Common myeloid progenitor, CD34-positive (primary cell): ENCODE measurements at regions not wholly inside any gene's neighbourhood (a gene's known extent, or its start where the extent isn't known, plus 50 kb on each side); places are given as distances from the start of the nearest gene placed in this dataset.

Source experiments
- CTCF ChIA-PET: fragments of 350-600 bp; sonication (Branson Sonifier 250); formaldehyde crosslinking; loops from one replicate; lab custom pipeline; 2021; ENCODE audit warnings: antibody characterized with exemption; lab: Charles Lee
- POLR2A ChIA-PET: fragments of 350-600 bp; sonication (Branson Sonifier 250); formaldehyde crosslinking; loops from one replicate; lab custom pipeline; 2021; ENCODE audit warnings: antibody characterized with exemption; lab: Charles Lee
- DNase-seq, 3 donors: peaks; one replicate each; pipeline versions ENCODE4 v3.0.0 to v3.0.0-alpha.2; 2013
- H3K27ac ChIP-seq, 2 experiments: 1 replicate in 1 of 2; 2 replicates in 1 of 2; pipeline ENCODE4 v1.7.0; 2013; ENCODE audit warnings: inconsistent platforms in 2 of 2, low read length in 2 of 2, mild to moderate bottlenecking in 2 of 2, low read depth in 1 of 2, moderate library complexity in 1 of 2; ENCODE audit not compliant: severe bottlenecking in 2 of 2, insufficient read depth in 1 of 2, poor library complexity in 1 of 2
- H3K27me3 ChIP-seq, 5 experiments: replicated peaks in 2 of 5; 1 replicate in 3 of 5; 2 replicates in 2 of 5; pipeline versions ENCODE4 v1.6.1 to v1.7.0; 2013; ENCODE audit warnings: low read length in 4 of 5, mild to moderate bottlenecking in 2 of 5, moderate library complexity in 2 of 5, inconsistent platforms in 1 of 5; ENCODE audit not compliant: insufficient read depth in 5 of 5, control insufficient read depth in 4 of 5
- H3K36me3 ChIP-seq, 4 experiments: 1 replicate in 2 of 4; 2 replicates in 2 of 4; pipeline versions ENCODE4 v1.6.1 to v1.7.0; 2013; ENCODE audit warnings: low read length in 3 of 4, control low read depth in 1 of 4, mild to moderate bottlenecking in 1 of 4; ENCODE audit not compliant: control insufficient read depth in 4 of 4, insufficient read depth in 4 of 4
- H3K4me1 ChIP-seq, 4 experiments: 1 replicate in 3 of 4; 2 replicates in 1 of 4; pipeline versions ENCODE4 v1.6.1 to v1.7.1; 2013; ENCODE audit warnings: low read length in 3 of 4, mild to moderate bottlenecking in 3 of 4, control low read depth in 1 of 4, inconsistent platforms in 1 of 4, moderate library complexity in 1 of 4; ENCODE audit not compliant: control insufficient read depth in 4 of 4, insufficient read depth in 4 of 4; ENCODE audit errors: control extremely low read depth in 1 of 4
- H3K4me3 ChIP-seq, 7 experiments: 1 replicate in 4 of 7; 2 replicates in 3 of 7; pipeline versions ENCODE4 v1.5.1 to v1.7.0; 2013; ENCODE audit warnings: mild to moderate bottlenecking in 7 of 7, low read length in 6 of 7, moderate library complexity in 6 of 7, inconsistent platforms in 2 of 7, low read depth in 2 of 7, control low read depth in 1 of 7; ENCODE audit not compliant: insufficient read depth in 4 of 7, control insufficient read depth in 1 of 7; ENCODE audit errors: extremely low read depth in 1 of 7
- H3K9me3 ChIP-seq, 5 experiments: 1 replicate in 4 of 5; 2 replicates in 1 of 5; pipeline versions ENCODE4 v1.6.1 to v1.7.1; 2013; ENCODE audit warnings: low read length in 4 of 5, mild to moderate bottlenecking in 2 of 5, inconsistent platforms in 1 of 5, low read depth in 1 of 5, moderate library complexity in 1 of 5; ENCODE audit not compliant: control insufficient read depth in 4 of 5, insufficient read depth in 2 of 5; ENCODE audit errors: control extremely low read depth in 1 of 5
- WGBS: methylation state at CpG from one replicate; pipeline ENCODE4 v1.1.5; 2013; ENCODE audit not compliant: insufficient coverage; 5-methylcytosine and 5-hydroxymethylcytosine counted together

DNA sequence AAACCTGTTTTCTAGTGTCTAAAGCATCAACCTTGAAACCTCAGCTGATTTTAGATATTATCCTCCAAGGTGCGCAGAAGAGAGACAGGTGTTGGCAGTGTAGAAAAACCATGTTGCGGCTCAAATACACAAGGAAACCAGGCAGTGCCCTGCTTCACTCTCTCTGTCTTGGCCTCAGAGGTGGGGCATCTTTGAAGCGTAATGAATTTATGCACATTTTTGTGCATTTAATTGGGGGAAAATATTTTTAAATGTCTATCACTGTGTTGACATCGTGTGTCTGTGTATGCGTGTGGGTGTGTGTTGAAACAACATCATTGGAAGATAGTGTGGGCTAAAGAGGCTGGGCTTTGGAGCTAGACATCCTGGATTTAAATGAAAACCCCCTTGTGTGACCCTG is 334.0 kb upstream of the CHD6 start:
- ChIA-PET POLR2A (no interaction called here), CTCF (no interaction called here)
- 100% methylated on average over 4 of the region's 5 CpGs for WGBS
- DNase-seq, result no peak
- Histone ChIP-seq H3K36me3 (no peaks in the 10 kb centered on the region), H3K27ac (no peak overlapping the region), H3K27me3 (peaks cover 0 to 6% (median 0%) of the 10 kb centered on the region in 5 experiments), H3K4me3 (no peak overlapping the region), H3K9me3 (no peaks in the 10 kb centered on the region), H3K4me1 (no peaks in the 10 kb centered on the region)

- H3K9me3 ChIP-seq, result no peaks in the 10 kb centered on the region
- H3K27ac ChIP-seq, result no peak overlapping the region
- WGBS, result no CpG with 5 or more reads among the region's 2 CpGs
- CTCF ChIA-PET, result no interaction called here
- POLR2A ChIA-PET, result no interaction called here
- H3K4me3 ChIP-seq, result no peak overlapping the region
- peaks cover 0 to 6% (median 0%) of the 10 kb centered on the region in 5 experiments for H3K27me3 ChIP-seq
- no peaks in the 10 kb centered on the region for H3K4me1 ChIP-seq
- no peak for DNase-seq
- H3K36me3 ChIP-seq, result no peaks in the 10 kb centered on the region
Observed at GRCh38 chr20:41951615-41952014, 333.4 kb upstream of the CHD6 start.

DNA sequence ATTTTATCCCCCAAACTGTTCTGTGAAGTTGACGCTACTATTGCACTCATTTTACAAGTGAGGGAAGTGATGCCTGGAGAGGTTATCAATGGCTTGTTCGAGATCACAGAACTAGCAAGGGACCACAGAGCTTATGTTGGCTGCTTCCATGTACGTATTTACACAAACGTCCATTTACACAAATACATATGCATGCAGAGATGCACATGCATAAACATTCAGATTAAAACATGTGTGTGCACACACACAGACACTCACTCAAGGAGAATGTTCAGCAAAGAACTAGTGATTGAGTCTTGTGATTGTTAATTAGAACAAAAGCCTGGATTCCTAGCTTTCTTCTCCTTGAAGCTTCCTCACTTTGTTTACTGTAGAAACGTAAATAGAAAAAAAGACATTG is 321.5 kb upstream of the CHD6 start:
- CTCF ChIA-PET, result no interaction called here
- WGBS, result 90% methylated on average over 2 of the region's 5 CpGs
- H3K36me3 ChIP-seq, result no peaks in the 10 kb centered on the region

DNA sequence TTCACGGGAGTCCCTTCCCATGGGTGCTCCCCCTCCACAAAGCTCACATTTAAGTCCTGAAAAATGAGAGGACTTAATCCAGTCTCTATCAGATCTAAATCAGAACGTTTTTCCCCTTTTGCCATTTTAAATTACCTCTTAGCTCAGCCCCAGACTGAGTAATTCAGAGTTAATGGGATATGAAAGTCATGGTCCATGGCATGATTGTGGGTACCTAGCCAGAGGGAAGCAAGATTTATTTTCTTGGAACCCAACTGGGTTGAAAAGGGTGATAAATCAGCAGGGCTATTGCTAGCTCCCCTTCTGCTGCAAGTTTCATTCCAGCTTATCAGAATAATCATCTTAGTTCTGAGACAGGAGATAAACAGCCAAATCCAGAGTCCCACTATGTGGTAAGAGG is 320.2 kb upstream of the CHD6 start:
- WGBS, result 80% methylated on average over 1 of the region's 2 CpGs
- Histone ChIP-seq H3K36me3 (no peaks in the 10 kb centered on the region), H3K9me3 (no peaks in the 10 kb centered on the region), H3K27me3 (peaks cover 0 to 4% (median 0%) of the 10 kb centered on the region in 5 experiments), H3K4me3 (no peak overlapping the region), H3K27ac (no peak overlapping the region), H3K4me1 (no peaks in the 10 kb centered on the region)
- ChIA-PET CTCF (no interaction called here), POLR2A (no interaction called here)
- no peak for DNase-seq

More for the DNA sequence above, 321.5 kb upstream of the CHD6 start:
- no peak for DNase-seq
- H3K27me3 ChIP-seq, result peaks cover 0 to 4% (median 0%) of the 10 kb centered on the region in 5 experiments
- H3K9me3 ChIP-seq, result no peaks in the 10 kb centered on the region
- H3K27ac ChIP-seq, result no peak overlapping the region
- H3K4me1 ChIP-seq, result no peaks in the 10 kb centered on the region
- POLR2A ChIA-PET, result no interaction called here
- no peak overlapping the region for H3K4me3 ChIP-seq

DNA sequence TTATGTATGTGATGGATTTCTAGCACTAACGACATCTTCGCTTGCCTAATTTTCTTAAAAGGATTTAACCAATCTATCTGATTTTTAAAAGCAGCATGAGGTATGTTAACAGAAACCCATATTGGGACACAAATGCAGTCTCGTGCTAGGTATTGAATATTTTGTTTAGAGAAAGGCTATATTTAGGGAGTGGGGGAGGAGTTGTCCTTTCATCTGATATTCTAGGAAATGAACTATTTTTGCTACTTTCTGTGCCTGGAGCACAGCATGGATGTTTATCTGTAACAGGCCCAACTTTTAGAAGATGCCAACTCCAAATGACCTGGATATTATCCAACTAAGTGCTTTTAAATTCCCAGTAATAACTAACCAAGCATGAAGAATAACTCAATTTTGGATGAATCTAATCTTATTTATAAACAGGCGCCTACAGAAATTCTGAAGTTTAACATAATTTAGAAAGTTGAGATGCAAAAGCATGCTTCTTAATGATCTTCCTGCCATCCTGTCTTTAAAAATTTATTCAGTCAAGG is 317.1 kb upstream of the CHD6 start:
- Histone ChIP-seq H3K4me3 (no peak overlapping the region), H3K36me3 (no peaks in the 10 kb centered on the region), H3K4me1 (no peaks in the 10 kb centered on the region), H3K27me3 (no peaks in the 10 kb centered on the region), H3K9me3 (peaks cover 0 to 3% (median 0%) of the 10 kb centered on the region in 5 experiments), H3K27ac (no peak overlapping the region)
- CTCF ChIA-PET, result no interaction called here
- 76% methylated on average over 3 of the region's 4 CpGs for WGBS
- POLR2A ChIA-PET, result no interaction called here
- DNase-seq, result no peak

GRCh38 chr20:41932431-41932830 is 314.3 kb upstream of the CHD6 start:
- no peak for DNase-seq
- H3K27me3 ChIP-seq, result peaks cover 0 to 3% (median 0%) of the 10 kb centered on the region in 5 experiments
- no peak overlapping the region for H3K4me3 ChIP-seq
- POLR2A ChIA-PET, result no interaction called here
- no peak overlapping the region for H3K27ac ChIP-seq
- CTCF ChIA-PET, result no interaction called here
- H3K4me1 ChIP-seq, result no peaks in the 10 kb centered on the region
- WGBS, result 95% methylated on average over 7 of the region's 7 CpGs
- peaks cover 0 to 3% (median 0%) of the 10 kb centered on the region in 5 experiments for H3K9me3 ChIP-seq
- H3K36me3 ChIP-seq, result no peaks in the 10 kb centered on the region

DNA sequence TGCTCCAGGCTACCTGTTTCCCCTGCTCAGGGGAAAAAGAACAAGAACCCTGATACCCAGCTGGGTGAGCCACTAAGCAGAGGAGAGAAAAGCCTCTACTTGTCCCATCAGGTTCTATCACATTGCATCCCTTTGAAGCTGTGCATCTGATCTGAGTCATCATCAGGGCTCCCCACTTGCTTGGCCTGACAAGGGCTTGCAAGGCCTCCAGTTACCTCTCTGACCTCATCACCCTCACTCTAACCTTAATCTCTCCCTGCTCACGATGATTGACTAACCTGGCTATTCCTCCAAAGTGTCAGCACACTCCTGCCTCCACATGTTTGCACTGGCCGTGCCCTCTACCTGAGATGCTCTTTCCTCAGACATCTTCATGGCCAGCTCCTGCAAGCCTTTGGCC is 309.5 kb upstream of the CHD6 start:
- ChIA-PET POLR2A (no interaction called here), CTCF (no interaction called here)
- no peak for DNase-seq
- Histone ChIP-seq H3K9me3 (peaks cover 0 to 3% (median 0%) of the 10 kb centered on the region in 5 experiments), H3K27ac (no peak overlapping the region), H3K4me1 (no peaks in the 10 kb centered on the region), H3K36me3 (no peaks in the 10 kb centered on the region), H3K27me3 (peaks cover 0 to 4% (median 0%) of the 10 kb centered on the region in 5 experiments), H3K4me3 (no peak overlapping the region)
- WGBS, result 100% methylated on average over 2 of the region's 2 CpGs
